GM21528 (cell line): ENCODE measurements at regions not wholly inside any gene's neighbourhood (a gene's known extent, or its start where the extent isn't known, plus 50 kb on each side); places are given as distances from the start of the nearest gene placed in this dataset.

Experiments
- ATAC-seq: cut with Tn5 transposase; IDR thresholded peaks from one replicate; pipeline ENCODE4 v1.9.1; 2021; ENCODE audit warnings: mild to moderate bottlenecking, moderate library complexity; ENCODE audit not compliant: unreplicated experiment, low FRiP score

DNA sequence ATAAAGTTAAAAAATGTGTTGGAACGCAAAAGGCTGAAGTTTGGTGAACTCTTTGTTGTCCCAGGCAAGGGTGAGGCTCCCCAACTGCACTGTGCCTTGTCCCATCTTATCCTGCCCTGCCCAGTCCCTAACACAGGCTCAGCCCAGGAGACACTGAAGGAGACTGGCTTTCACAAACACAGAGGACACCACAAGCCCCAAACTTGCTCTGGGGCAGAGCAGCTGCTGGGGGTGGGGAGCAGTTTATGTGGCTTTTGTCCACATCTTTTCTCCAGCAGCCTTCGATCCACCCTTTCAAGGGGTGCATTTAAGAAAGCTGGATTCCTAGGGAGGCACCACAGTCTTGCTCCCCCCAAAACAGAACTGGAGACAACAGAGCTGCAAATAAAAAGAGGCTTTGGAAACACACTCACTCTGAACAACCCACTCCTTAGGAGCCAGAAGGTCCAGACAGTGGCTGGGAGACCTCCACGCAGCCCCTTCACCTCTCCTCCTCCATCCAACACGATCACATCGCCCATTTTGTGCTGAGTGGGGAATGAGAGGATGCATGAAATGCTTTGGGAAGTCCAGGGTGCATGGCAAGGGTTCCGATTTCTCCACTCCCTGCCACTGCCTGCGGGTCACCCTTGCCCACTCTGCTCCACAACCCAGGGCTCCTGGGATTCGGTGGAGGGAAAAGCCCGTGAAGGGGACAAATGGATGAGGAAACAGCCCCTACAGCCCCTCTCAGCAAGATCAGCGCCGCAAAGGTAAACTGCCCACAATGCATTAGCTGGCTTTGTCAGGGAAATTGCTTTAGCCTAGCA is 260.5 kb upstream of the TLE3 start:
- no peak for ATAC-seq

GRCh38 chr15:70357453-70357852 is 259.7 kb upstream of the TLE3 start:
- ATAC-seq, result no peak

DNA sequence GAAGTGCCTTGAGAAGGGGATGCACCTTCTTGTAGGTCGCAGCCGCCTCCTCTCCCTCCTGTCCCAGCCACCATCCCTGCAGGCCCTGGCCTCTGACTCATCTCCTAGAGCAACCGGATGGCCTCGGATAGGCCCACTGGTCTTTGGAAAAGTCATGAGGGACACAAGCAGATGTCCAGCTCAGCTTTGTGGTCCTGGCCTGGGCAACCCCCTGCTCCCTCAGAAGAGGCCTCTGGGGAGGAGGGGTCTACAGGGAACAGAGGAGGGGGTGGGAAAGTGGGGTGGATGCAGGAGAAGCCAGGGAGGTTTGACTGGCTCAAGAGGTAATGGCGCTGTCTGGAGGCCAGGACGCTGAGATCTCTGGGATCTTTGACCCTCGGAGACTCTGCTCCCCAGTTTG is 259.2 kb upstream of the TLE3 start:
- ATAC-seq, result no peak

GRCh38 chr15:70356062-70356860 is 258.5 kb upstream of the TLE3 start:
- no peak for ATAC-seq

- ATAC-seq, result no peak
Measured at GRCh38 chr15:70355275-70355795, 257.6 kb upstream of the TLE3 start.

DNA sequence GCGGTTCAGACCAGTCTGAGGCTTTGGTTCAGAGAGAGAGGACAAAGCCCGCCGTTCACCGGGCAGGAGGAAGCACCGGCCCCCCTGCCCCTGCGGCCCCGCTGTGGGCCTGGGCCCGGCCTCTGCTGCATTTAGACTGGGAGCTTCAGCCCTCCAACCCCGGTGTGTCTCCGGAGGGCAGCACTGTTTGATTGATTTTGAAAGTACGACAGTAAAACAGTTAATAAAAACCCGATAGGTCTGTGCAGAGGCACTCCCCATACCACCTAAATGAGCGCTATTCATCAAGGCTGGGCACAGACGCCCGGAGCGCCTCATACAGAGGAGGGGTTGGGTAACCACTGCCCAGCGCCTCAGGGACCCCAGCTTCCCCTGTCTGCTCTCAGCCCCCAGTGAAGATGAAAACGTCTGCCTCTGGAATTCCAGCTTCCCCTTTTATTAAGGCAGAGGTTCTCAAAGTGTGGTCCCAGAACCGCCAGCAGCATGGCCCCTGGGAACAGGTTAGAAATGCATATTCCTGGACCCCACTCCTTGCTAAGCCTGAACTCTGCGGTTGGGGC is 256.7 kb upstream of the TLE3 start:
- no peak for ATAC-seq

GRCh38 chr15:70353606-70354345 is 256.1 kb upstream of the TLE3 start:
- no peak for ATAC-seq

- no peak for ATAC-seq
Measured at GRCh38 chr15:70351941-70352774, 254.4 kb upstream of the TLE3 start.

DNA sequence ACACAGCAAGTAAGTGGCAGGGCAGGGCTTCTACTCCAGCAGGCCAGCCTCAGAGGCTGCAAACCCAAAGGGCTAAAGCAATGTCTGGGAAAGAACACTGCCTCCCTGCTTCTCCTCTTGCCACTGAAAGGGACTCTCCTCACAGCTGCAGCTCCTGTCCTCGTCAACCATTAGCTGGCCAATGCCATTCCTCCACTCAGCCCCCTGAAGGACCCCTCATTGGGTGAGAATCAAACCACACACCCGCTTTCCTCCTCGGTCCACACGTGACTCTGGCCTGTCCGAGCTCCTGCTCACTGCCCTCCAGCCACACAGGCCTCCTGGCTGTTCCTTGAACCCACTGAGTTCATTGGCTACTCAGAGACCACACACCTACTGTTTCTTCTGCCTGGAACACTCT is 253.7 kb upstream of the TLE3 start:
- ATAC-seq, result no peak

DNA sequence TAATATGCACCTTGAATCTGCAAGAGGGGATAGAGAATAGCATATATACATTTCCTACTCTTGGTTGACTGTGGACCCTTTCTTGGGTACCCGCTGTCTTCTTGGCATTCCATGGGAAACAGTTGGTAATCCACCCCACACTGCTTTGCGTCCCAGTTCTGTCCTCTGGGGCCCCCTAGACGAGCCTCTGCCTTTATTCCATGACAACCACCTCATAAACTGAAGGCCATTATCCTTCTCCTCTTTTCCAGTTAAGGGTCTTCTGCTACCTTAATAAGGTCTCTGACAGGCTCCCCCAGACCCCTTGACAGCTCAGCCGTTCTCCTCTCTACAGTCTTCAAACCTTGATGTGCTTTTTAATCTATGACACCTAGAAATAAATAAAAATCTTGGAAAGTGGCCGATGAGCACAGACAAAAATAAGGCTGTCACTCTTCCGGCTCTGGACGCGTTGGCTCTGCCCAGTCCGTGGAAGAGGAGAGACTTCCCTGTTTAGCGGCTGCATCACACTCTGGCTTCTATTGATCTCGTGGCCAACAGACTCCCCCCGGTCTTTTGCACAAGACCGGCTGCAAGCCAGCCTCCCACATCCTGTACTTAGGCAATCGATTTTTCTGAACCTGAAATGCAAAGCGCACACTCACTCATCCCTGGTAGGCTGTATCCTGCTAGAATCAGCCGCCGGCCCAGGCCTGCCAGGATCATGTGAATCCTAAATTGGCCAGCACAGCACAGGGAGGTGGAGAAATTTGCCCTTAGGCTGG is 251.0 kb upstream of the TLE3 start:
- no peak for ATAC-seq

GRCh38 chr15:70348226-70348543 is 250.5 kb upstream of the TLE3 start:
- no peak for ATAC-seq

DNA sequence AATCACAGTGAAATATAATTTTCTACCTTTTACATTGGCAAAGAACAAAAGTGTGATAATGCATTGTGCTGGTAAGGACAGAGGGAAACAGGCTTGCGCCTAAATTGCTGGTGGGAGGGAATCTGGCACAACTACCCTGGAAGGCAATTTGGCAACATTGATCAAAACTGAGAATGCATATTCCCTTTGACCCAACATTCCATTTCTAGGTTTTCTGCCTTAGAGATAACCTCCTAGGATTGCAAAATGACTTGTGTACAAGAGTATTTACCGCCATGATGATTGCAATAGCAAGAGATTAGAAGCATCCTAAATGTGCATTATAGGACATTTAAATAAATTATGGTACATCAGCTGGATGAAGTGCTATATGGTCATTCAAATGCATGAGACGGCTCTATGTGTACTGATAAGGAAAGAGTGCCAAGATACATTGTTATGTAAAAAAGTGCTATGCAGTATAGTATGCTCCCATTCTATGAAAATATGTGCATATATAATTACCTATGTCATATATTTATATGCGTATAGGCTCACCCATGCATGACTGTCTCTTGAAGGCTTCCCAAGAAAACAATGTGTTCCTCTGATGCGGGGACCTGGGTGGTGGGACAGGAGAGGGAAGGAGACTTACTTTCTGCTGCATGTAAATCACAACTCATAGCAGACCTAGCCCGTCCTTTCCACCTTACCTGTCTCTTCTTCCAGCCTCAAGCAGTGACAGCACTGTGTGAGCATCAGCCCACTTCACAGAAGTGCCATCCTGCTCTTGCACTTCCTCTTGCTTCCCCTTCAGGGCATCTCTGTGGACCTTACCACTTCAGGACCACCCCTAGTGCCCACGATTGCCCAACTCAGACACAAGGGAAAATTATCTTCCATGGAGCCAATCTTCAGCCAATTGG is 249.9 kb upstream of the TLE3 start:
- no peak for ATAC-seq

GRCh38 chr15:70345251-70346019 is 247.7 kb upstream of the TLE3 start:
- ATAC-seq, result no peak

GRCh38 chr15:70344666-70345065 is 246.9 kb upstream of the TLE3 start:
- ATAC-seq, result no peak

- ATAC-seq, result no peak
Measured at GRCh38 chr15:70343961-70344621, 246.4 kb upstream of the TLE3 start.

- no peak for ATAC-seq
Measured at GRCh38 chr15:70342554-70343548, 245.1 kb upstream of the TLE3 start.
